Neural progenitor cell (in vitro differentiated cells): ENCODE measurements at regions not wholly inside any gene's neighbourhood (a gene's known extent, or its start where the extent isn't known, plus 50 kb on each side); places are given as distances from the start of the nearest gene placed in this dataset.

Source experiments
- EZH2phosphoT487 ChIP-seq: fragments of 200-600 bp; sonication (generic); IDR thresholded peaks from 2 replicates; pipeline ENCODE4 v1.6.1; 2017; ENCODE audit warnings: antibody characterized with exemption
- TF ChIP-seq, protein P1 (sequence below): fragments of 200-600 bp; sonication (generic); IDR thresholded peaks from 2 replicates; pipeline ENCODE4 v1.5.1; 2017; ENCODE audit warnings: antibody characterized with exemption, mild to moderate bottlenecking

DNA sequence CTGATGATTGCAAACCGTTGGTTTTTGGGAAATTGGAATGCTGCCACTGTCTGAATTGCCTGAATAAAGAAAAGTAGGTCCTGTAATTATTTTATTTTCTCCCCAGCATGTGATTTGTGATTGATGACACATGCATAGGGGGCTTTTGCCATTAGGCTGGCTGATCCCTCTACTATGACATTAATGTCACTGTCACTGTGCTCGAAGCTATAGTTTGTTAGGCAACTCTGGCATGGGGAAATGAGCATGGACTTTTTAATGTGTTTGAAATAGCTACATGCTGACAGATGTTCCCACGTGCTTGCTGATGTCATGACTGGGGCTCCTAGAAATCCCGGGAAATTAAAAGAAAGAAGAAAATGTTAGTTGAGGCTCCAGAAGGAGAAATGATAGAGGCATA is 99.1 kb downstream of the HRH4 start:
- TF ChIP-seq, protein P1, sequence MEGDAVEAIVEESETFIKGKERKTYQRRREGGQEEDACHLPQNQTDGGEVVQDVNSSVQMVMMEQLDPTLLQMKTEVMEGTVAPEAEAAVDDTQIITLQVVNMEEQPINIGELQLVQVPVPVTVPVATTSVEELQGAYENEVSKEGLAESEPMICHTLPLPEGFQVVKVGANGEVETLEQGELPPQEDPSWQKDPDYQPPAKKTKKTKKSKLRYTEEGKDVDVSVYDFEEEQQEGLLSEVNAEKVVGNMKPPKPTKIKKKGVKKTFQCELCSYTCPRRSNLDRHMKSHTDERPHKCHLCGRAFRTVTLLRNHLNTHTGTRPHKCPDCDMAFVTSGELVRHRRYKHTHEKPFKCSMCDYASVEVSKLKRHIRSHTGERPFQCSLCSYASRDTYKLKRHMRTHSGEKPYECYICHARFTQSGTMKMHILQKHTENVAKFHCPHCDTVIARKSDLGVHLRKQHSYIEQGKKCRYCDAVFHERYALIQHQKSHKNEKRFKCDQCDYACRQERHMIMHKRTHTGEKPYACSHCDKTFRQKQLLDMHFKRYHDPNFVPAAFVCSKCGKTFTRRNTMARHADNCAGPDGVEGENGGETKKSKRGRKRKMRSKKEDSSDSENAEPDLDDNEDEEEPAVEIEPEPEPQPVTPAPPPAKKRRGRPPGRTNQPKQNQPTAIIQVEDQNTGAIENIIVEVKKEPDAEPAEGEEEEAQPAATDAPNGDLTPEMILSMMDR, result no peak
- TF ChIP-seq EZH2phosphoT487, result no peak
